ENCODE measurements at regions not wholly inside any gene's neighbourhood (a gene's known extent, or its start where the extent isn't known, plus 50 kb on each side); places are given as distances from the start of the nearest gene placed in this dataset.

DNA sequence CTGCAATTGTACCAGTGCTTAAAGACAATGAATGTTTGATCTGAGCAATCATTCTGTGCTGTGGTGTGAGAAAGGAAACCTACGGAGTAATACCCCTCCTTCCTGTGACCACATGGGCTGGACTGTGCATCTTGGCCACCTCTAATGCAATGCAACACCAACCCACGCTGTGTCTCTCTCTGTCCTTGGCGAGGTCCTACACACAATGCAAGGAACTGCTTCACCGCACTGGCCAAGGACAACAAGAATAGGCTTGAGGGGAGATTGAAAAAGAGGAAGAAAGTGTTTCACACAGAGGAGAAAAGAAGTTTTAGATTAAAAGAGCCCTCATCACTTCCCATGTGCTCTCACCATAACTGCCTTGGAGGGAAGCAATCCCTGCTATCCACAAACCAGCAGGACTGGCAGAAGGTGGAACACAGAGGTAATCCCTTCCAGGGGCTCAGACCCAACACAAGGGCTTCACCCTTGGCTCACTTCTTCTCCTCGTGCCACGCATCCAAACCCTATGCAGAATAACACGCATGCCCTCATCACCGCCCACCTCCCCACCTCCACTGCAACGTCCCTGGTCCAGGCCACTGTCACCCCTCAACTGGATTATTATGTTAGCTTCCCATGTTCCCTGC is 112.5 kb upstream of the ERG start:
- intact Hi-C loops (cut with micrococcal nuclease): no loop called here
- no peak for TF ChIP-seq WHSC1 (IDR thresholded peaks at IDR 0.05; ENCODE audit: low read length)
- TF ChIP-seq KLF6 (CRISPR knock-in tag; IDR thresholded peaks at IDR 0.05; ENCODE audit: borderline replicate concordance): no peak
- DNase-seq (ENCODE audit: extremely low read depth in 1 of 4, low spot score in 3 of 4) (no peak), FAIRE-seq (no peak), ATAC-seq (no peak)
- no peak overlapping the region for H3K9ac ChIP-seq (ENCODE audit: insufficient read depth in 1 of 2, low read depth in 2 of 2, low read length in 2 of 2)
- no peaks in the 10 kb centered on the region for H3K79me2 ChIP-seq (ENCODE audit: control insufficient read depth, insufficient read depth, low read length)
- H3K4me2 ChIP-seq (ENCODE audit: insufficient read depth, low read length): no peak overlapping the region
- H2AFZ ChIP-seq (ENCODE audit: low read depth, low read length): no peak overlapping the region
- no peaks in the 10 kb centered on the region for H3K9me1 ChIP-seq (ENCODE audit: control insufficient read depth, insufficient read depth, low read length)
- H3K27me3 ChIP-seq (ENCODE audit: control insufficient read depth in 2 of 2, insufficient read depth in 2 of 2, low read length in 2 of 2): peaks cover 5 to 16% of the 10 kb centered on the region in 2 experiments; a peak in 4 of 5 replicates
- CTCF ChIA-PET (ENCODE audit: low intra/inter-chr PET ratio): no interaction called here
- WGBS (ENCODE audit: insufficient coverage, low coverage, missing lambda C conversion rate): under 1% methylated on average over 9 of the region's 9 CpGs
- POLR2A ChIA-PET: no interaction called here
- no peak overlapping the region for H3K4me3 ChIP-seq
- H4K20me1 ChIP-seq (replicated peaks; ENCODE audit: control insufficient read depth, insufficient read depth, low read length): no peaks in the 10 kb centered on the region
- no peaks in the 10 kb centered on the region for H3K36me3 ChIP-seq (ENCODE audit: control insufficient read depth, insufficient read depth, low read length)
- in situ Hi-C loops (cut with MboI): no loop called here
- no TSS peak for BruUV-seq (replicated peaks)
- no peak overlapping the region for H3K27ac ChIP-seq (ENCODE audit: extremely low read depth, low read depth, low read length)
- no peaks in the 10 kb centered on the region for H3K9me3 ChIP-seq (replicated peaks; ENCODE audit: control insufficient read depth, insufficient read depth, low read depth, low read length)
- H3K4me1 ChIP-seq (replicated peaks in 1 of 2; ENCODE audit: control insufficient read depth in 2 of 2, insufficient read depth in 2 of 2, low read length in 2 of 2): no peaks in the 10 kb centered on the region

DNA sequence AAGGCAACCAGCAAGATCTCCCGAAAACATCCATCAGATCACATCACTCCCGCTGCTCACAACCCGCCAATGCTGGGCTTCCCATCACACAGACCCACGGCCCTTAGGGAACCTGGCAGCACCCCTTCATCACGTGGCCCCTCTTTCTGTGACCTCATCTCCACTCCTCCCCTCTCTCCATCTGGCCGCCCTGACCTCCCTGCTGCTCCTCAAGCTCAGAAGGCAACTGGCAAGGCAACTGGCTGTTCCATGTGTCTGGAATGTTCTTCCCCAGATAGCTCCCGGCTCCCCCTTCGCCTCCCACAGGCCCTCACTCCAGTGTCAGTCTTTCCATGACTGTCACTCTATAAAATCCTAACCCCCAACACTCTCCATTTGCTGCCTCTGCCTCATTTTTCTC is 113.0 kb upstream of the ERG start:
- Histone ChIP-seq H3K27ac (ENCODE audit: extremely low read depth, low read depth, low read length) (no peak overlapping the region), H3K4me3 (no peak overlapping the region), H4K20me1 (replicated peaks; ENCODE audit: control insufficient read depth, insufficient read depth, low read length) (no peaks in the 10 kb centered on the region), H3K4me1 (replicated peaks in 1 of 2; ENCODE audit: control insufficient read depth in 2 of 2, insufficient read depth in 2 of 2, low read length in 2 of 2) (no peaks in the 10 kb centered on the region), H3K79me2 (ENCODE audit: control insufficient read depth, insufficient read depth, low read length) (no peaks in the 10 kb centered on the region), H3K4me2 (ENCODE audit: insufficient read depth, low read length) (no peak overlapping the region), H3K9me3 (replicated peaks; ENCODE audit: control insufficient read depth, insufficient read depth, low read depth, low read length) (no peaks in the 10 kb centered on the region), H3K9ac (ENCODE audit: insufficient read depth in 1 of 2, low read depth in 2 of 2, low read length in 2 of 2) (no peak overlapping the region), H3K27me3 (ENCODE audit: control insufficient read depth in 2 of 2, insufficient read depth in 2 of 2, low read length in 2 of 2) (peaks cover 5 to 16% of the 10 kb centered on the region in 2 experiments; a peak in 4 of 5 replicates), H3K36me3 (ENCODE audit: control insufficient read depth, insufficient read depth, low read length) (no peaks in the 10 kb centered on the region), H2AFZ (ENCODE audit: low read depth, low read length) (no peak overlapping the region), H3K9me1 (ENCODE audit: control insufficient read depth, insufficient read depth, low read length) (no peaks in the 10 kb centered on the region)
- ChIA-PET POLR2A (no interaction called here), CTCF (ENCODE audit: low intra/inter-chr PET ratio) (no interaction called here)
- ATAC-seq (no peak), FAIRE-seq (no peak), DNase-seq (ENCODE audit: extremely low read depth in 1 of 4, low spot score in 3 of 4) (no peak)
- no TSS peak for BruUV-seq (replicated peaks)
- WGBS (ENCODE audit: insufficient coverage, low coverage, missing lambda C conversion rate): 0% methylated on average over 8 of the region's 8 CpGs
- in situ Hi-C loops (cut with MboI): no loop called here
- intact Hi-C loops (cut with micrococcal nuclease): no loop called here
- TF ChIP-seq ETV1 (tag; conservative IDR thresholded peaks at IDR 0.05; ENCODE audit: low read depth) (no peak), KHSRP (IDR thresholded peaks at IDR 0.05) (no peak), SIX5 (IDR thresholded peaks at IDR 0.05; ENCODE audit: borderline replicate concordance in 1 of 2, insufficient read depth in 1 of 2, low read depth in 1 of 2, low read length in 2 of 2) (no peak), NFIC (IDR thresholded peaks at IDR 0.05) (no peak), HOXB6 (CRISPR knock-in tag; IDR thresholded peaks at IDR 0.05; ENCODE audit: borderline replicate concordance) (no peak), TAF9B (IDR thresholded peaks at IDR 0.05; ENCODE audit: partially characterized antibody) (no peak), SMAD4 (CRISPR knock-in tag; conservative IDR thresholded peaks at IDR 0.05) (no peak)
- TF ChIP-seq, protein P1, sequence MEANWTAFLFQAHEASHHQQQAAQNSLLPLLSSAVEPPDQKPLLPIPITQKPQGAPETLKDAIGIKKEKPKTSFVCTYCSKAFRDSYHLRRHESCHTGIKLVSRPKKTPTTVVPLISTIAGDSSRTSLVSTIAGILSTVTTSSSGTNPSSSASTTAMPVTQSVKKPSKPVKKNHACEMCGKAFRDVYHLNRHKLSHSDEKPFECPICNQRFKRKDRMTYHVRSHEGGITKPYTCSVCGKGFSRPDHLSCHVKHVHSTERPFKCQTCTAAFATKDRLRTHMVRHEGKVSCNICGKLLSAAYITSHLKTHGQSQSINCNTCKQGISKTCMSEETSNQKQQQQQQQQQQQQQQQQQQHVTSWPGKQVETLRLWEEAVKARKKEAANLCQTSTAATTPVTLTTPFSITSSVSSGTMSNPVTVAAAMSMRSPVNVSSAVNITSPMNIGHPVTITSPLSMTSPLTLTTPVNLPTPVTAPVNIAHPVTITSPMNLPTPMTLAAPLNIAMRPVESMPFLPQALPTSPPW (CRISPR knock-in tag; IDR thresholded peaks at IDR 0.05): no peak
- TF ChIP-seq, protein P2, sequence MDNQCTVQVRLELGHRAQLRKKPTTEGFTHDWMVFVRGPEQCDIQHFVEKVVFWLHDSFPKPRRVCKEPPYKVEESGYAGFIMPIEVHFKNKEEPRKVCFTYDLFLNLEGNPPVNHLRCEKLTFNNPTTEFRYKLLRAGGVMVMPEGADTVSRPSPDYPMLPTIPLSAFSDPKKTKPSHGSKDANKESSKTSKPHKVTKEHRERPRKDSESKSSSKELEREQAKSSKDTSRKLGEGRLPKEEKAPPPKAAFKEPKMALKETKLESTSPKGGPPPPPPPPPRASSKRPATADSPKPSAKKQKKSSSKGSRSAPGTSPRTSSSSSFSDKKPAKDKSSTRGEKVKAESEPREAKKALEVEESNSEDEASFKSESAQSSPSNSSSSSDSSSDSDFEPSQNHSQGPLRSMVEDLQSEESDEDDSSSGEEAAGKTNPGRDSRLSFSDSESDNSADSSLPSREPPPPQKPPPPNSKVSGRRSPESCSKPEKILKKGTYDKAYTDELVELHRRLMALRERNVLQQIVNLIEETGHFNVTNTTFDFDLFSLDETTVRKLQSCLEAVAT (IDR thresholded peaks at IDR 0.05): no peak
- TF ChIP-seq, protein P3, sequence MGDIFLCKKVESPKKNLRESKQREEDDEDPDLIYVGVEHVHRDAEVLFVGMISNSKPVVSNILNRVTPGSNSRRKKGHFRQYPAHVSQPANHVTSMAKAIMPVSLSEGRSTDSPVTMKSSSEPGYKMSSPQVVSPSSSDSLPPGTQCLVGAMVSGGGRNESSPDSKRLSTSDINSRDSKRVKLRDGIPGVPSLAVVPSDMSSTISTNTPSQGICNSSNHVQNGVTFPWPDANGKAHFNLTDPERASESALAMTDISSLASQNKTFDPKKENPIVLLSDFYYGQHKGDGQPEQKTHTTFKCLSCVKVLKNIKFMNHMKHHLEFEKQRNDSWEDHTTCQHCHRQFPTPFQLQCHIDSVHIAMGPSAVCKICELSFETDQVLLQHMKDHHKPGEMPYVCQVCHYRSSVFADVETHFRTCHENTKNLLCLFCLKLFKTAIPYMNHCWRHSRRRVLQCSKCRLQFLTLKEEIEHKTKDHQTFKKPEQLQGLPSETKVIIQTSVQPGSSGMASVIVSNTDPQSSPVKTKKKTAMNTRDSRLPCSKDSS (IDR thresholded peaks at IDR 0.05; ENCODE audit: low read depth, partially characterized antibody): no peak
